Vagina (tissue), 2 donors: ENCODE measurements at regions not wholly inside any gene's neighbourhood (a gene's known extent, or its start where the extent isn't known, plus 50 kb on each side); places are given as distances from the start of the nearest gene placed in this dataset.

Source experiments
- POLR2AphosphoS5 ChIP-seq, 2 donors: sonication (generic); formaldehyde crosslinking; IDR thresholded peaks; one replicate each; pipeline ENCODE4 v1.9.0; 2017; ENCODE audit warnings: antibody characterized with exemption in 2 of 2, mild to moderate bottlenecking in 2 of 2, low read depth in 1 of 2; ENCODE audit not compliant: insufficient read depth in 1 of 2
- TF ChIP-seq, protein P1 (sequence below), 3 experiments: fragments of 450-650 bp in 2 of 3; fragments of 200-600 bp in 1 of 3; sonication (generic) in 1 of 3; IDR thresholded peaks; one replicate each; pipeline ENCODE4 v1.5.1; 2017 to 2019; ENCODE audit warnings: antibody characterized with exemption in 3 of 3, mild to moderate bottlenecking in 2 of 3, moderate library complexity in 2 of 3

DNA sequence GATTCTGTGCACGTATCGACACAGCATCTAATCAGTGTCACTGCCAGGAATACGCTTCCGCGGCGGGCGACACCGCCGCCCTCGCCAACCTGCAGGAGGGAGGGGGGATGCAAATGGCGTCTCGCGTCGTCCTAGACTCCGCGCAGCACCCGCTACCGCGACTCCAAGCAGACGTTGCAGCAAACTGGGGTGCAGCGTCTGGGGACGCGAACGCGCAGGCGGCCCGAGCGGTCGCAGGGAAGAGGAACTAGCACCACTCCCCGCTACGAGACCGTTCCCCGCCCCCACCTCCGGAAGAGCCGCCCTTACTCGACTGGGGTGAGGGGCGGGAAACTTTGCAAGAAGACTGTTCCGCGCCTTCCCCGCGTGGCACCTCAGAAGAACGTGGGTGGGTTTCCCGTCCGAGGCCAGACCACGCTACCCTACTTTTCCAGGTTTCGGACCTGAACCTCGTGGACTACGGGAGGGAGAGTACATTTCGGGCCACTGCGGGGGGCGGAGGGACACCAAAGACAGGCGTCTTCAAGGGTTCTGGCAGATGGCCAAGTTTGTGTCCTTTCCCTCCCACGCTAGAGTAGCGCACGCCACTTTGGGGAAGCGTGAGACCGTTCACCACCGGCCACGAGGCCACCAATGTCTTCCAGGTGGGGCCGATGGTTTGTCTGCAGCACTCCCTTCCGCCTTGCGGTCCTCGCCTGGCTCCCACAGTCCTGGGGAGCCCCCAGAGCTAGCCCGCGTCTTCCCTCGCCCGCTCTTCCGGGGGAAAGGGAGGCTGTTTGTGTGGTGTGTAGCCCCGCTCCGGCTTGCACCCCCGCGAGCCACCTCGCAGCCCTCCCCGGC is 78.0 kb upstream of the BCOR start:
- TF ChIP-seq, protein P1, sequence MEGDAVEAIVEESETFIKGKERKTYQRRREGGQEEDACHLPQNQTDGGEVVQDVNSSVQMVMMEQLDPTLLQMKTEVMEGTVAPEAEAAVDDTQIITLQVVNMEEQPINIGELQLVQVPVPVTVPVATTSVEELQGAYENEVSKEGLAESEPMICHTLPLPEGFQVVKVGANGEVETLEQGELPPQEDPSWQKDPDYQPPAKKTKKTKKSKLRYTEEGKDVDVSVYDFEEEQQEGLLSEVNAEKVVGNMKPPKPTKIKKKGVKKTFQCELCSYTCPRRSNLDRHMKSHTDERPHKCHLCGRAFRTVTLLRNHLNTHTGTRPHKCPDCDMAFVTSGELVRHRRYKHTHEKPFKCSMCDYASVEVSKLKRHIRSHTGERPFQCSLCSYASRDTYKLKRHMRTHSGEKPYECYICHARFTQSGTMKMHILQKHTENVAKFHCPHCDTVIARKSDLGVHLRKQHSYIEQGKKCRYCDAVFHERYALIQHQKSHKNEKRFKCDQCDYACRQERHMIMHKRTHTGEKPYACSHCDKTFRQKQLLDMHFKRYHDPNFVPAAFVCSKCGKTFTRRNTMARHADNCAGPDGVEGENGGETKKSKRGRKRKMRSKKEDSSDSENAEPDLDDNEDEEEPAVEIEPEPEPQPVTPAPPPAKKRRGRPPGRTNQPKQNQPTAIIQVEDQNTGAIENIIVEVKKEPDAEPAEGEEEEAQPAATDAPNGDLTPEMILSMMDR (IDR thresholded peaks at IDR 0.05), result no peak
- TF ChIP-seq POLR2AphosphoS5 (IDR thresholded peaks at IDR 0.05; ENCODE audit: insufficient read depth in 1 of 2, low read depth in 1 of 2), result peak in 1 of 2 donors; percentile 65
